Nephron progenitor cell (in vitro differentiated cells): ENCODE measurements at regions not wholly inside any gene's neighbourhood (a gene's known extent, or its start where the extent isn't known, plus 50 kb on each side); places are given as distances from the start of the nearest gene placed in this dataset.

ENCODE experiments used
- DNase-seq: peaks from one replicate; pipeline ENCODE4 v3.0.0; 2021
- H3K27ac Mint-ChIP-seq: 2 replicates; pipeline ENCODE4 v1.8.0; 2021; ENCODE audit warnings: mild to moderate bottlenecking, moderate library complexity, mixed read lengths
- H3K27me3 Mint-ChIP-seq: 2 replicates; pipeline ENCODE4 v1.8.0; 2021; ENCODE audit warnings: mild to moderate bottlenecking, low read depth, mixed read lengths; ENCODE audit not compliant: poor library complexity
- H3K36me3 Mint-ChIP-seq: 2 replicates; pipeline ENCODE4 v1.8.0; 2021; ENCODE audit warnings: low read depth, mixed read lengths
- H3K4me1 Mint-ChIP-seq: 2 replicates; pipeline ENCODE4 v1.8.0; 2021; ENCODE audit warnings: mixed read lengths
- H3K4me3 Mint-ChIP-seq: 2 replicates; pipeline ENCODE4 v1.8.0; 2021; ENCODE audit warnings: mild to moderate bottlenecking, moderate library complexity, mixed read lengths
- H3K9me3 Mint-ChIP-seq: 2 replicates; pipeline ENCODE4 v1.8.0; 2021; ENCODE audit warnings: mild to moderate bottlenecking, moderate library complexity, mixed read lengths
- TF ChIP-seq, protein P1 (sequence below): fragments of 200-600 bp; sonication (generic); IDR thresholded peaks from 2 replicates; pipeline ENCODE4 v1.5.0; 2021; ENCODE audit warnings: antibody characterized with exemption

DNA sequence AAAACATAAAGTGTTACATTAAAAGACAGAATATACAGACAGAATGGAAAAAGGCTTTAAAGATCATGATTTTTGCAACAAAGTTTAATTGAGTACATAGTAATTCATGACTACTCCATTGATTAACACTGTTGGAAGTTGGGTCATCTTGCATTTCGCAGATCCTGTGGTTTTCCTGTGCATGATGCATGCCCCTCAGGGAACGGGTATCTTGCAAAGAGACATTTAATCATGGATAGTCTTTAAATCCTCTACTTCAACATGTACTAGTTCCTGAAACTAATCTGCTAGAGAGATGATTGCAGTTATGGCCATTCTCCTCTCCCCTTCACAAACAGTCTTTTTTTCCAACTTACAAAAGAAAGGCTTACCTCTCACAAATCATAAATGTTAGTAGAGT lies 155.6 kb upstream of the DSEL start:
- Mint-ChIP-seq H3K27me3 (peaks cover 3% of the 10 kb centered on the region), H3K4me3 (no peak overlapping the region), H3K4me1 (no peaks in the 10 kb centered on the region), H3K36me3 (no peaks in the 10 kb centered on the region), H3K27ac (no peak overlapping the region), H3K9me3 (no peaks in the 10 kb centered on the region)
- TF ChIP-seq, protein P1, sequence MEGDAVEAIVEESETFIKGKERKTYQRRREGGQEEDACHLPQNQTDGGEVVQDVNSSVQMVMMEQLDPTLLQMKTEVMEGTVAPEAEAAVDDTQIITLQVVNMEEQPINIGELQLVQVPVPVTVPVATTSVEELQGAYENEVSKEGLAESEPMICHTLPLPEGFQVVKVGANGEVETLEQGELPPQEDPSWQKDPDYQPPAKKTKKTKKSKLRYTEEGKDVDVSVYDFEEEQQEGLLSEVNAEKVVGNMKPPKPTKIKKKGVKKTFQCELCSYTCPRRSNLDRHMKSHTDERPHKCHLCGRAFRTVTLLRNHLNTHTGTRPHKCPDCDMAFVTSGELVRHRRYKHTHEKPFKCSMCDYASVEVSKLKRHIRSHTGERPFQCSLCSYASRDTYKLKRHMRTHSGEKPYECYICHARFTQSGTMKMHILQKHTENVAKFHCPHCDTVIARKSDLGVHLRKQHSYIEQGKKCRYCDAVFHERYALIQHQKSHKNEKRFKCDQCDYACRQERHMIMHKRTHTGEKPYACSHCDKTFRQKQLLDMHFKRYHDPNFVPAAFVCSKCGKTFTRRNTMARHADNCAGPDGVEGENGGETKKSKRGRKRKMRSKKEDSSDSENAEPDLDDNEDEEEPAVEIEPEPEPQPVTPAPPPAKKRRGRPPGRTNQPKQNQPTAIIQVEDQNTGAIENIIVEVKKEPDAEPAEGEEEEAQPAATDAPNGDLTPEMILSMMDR, result no peak
- DNase-seq, result no peak

DNA sequence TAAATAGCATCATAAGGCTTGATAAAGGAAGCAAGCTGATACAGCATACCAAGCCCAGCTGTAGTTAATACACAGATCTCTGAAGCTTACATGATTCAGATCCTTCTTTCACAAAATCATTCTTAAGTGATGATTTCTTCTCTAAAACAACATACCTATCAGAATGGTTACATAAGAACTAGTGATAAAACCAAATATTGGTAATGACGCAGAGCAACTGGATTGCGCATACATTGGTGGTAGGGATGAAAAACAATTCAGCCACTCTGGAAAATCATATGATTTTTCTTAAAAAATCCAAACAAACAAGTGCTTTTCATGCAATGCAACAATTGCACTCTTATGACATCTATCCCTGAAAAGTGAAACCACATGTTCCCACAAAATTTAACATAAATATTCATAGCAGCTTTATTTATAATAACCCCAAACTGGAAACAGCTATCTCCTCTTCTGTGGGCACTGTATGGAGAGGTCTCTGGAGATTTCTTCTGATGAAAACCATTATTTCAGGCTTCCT lies 153.6 kb upstream of the DSEL start:
- Mint-ChIP-seq H3K4me3 (no peak overlapping the region), H3K36me3 (no peaks in the 10 kb centered on the region), H3K27ac (no peak overlapping the region), H3K27me3 (no peaks in the 10 kb centered on the region), H3K9me3 (peaks cover 3% of the 10 kb centered on the region), H3K4me1 (peaks cover 14% of the 10 kb centered on the region)
- no peak for DNase-seq
- TF ChIP-seq, protein P1, result no peak

DNA sequence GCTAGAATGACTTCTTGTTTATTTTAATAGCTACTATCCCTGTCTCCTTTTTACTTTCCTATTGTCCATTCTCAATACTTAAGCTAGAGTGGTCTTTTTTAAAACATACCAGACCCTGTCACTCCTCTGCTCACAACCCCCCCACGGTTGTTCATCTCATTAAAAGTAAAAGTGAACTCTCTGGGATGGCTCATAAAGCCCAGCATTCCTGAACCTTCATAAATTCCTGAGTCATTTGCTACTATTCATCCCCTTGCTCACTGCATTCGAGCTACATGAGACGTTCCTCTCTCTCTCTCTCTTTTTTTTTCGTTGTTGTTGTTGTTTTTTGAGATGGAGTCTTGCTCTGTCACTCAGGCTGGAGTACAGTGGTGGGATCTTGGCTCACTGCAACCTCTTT lies 148.7 kb upstream of the DSEL start:
- Mint-ChIP-seq H3K27me3 (no peaks in the 10 kb centered on the region), H3K27ac (no peak overlapping the region), H3K4me1 (peaks cover 17% of the 10 kb centered on the region), H3K36me3 (no peaks in the 10 kb centered on the region), H3K4me3 (no peak overlapping the region), H3K9me3 (peaks cover 3% of the 10 kb centered on the region)
- TF ChIP-seq, protein P1, result no peak
- DNase-seq, result no peak

DNA sequence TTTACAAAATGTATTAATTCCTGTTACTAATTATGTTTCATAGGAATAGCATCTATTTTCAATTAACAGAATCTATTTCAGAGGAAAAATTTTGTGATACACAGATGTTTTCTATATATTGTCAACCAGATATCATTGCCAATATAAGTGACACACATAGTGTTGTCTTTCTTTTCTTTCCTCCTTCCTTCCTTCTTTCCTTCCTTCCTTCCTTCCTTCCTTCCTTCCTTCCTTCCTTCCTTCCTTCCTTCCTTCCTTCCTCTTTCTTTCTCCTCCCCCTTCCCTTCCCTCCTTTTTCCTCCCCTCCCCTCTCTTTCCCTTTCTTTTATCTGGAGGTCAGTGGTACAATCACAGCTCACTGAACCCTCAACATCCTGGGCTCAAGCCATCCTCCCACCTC lies 146.5 kb upstream of the DSEL start:
- Mint-ChIP-seq H3K27me3 (no peaks in the 10 kb centered on the region), H3K36me3 (no peaks in the 10 kb centered on the region), H3K4me1 (peaks cover 17% of the 10 kb centered on the region), H3K9me3 (peaks cover 3% of the 10 kb centered on the region), H3K27ac (no peak overlapping the region), H3K4me3 (no peak overlapping the region)
- no peak for DNase-seq
- TF ChIP-seq, protein P1, result no peak

DNA sequence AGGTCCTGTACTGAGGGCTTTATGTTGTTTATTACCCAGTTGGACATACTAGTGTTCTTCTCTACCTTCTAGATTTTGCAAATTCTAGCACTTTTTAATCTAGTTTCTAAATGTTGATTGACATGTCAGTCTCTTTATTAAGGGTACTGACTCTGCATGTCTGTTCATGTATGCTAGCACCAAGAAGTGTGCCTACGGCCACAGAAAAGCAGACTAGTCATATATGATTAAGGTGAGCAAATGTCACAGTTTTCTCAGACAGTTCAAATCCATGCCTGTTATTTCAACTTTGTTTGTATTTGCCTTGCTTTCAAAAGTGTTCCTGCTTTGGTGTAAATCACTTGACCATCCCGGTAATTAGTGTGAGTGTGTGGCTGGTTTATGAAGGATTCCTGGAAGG lies 145.0 kb upstream of the DSEL start:
- H3K36me3 Mint-ChIP-seq, result no peaks in the 10 kb centered on the region
- no peak overlapping the region for H3K4me3 Mint-ChIP-seq
- no peak for DNase-seq
- TF ChIP-seq, protein P1, result no peak
- no peaks in the 10 kb centered on the region for H3K27me3 Mint-ChIP-seq
- H3K4me1 Mint-ChIP-seq, result peaks cover 22% of the 10 kb centered on the region
- H3K27ac Mint-ChIP-seq, result no peak overlapping the region
- peaks cover 3% of the 10 kb centered on the region for H3K9me3 Mint-ChIP-seq

DNA sequence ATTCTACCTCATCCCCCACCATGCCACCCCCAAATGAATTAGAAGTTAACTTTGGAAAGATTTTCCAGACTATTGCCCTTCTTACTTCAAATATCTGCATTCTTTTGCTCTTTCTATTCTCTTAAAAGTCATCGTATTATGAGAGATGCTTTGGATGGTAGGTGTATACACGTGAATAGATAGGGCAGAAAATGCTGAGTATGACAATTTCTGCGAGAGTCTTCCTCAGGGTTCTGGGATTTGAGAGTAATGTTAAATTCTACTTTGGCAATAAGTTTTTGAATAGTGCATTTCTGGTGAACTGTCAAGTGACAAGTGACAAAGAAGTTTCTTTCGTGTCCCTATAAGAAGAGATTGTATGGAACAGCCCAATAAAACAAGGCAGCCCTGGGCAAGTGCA lies 137.6 kb upstream of the DSEL start:
- Mint-ChIP-seq H3K27me3 (no peaks in the 10 kb centered on the region), H3K27ac (no peak overlapping the region), H3K4me3 (no peak overlapping the region), H3K4me1 (peaks cover 15% of the 10 kb centered on the region), H3K9me3 (no peaks in the 10 kb centered on the region), H3K36me3 (no peaks in the 10 kb centered on the region)
- TF ChIP-seq, protein P1, result no peak
- no peak for DNase-seq
